Occipital lobe (tissue), 1 donor: ENCODE measurements at regions not wholly inside any gene's neighbourhood (a gene's known extent, or its start where the extent isn't known, plus 50 kb on each side); places are given as distances from the start of the nearest gene placed in this dataset.

Source experiments
- DNase-seq: peaks from one replicate; lab custom pipeline; 2025; lab: John Stamatoyannopoulos, UW

DNA sequence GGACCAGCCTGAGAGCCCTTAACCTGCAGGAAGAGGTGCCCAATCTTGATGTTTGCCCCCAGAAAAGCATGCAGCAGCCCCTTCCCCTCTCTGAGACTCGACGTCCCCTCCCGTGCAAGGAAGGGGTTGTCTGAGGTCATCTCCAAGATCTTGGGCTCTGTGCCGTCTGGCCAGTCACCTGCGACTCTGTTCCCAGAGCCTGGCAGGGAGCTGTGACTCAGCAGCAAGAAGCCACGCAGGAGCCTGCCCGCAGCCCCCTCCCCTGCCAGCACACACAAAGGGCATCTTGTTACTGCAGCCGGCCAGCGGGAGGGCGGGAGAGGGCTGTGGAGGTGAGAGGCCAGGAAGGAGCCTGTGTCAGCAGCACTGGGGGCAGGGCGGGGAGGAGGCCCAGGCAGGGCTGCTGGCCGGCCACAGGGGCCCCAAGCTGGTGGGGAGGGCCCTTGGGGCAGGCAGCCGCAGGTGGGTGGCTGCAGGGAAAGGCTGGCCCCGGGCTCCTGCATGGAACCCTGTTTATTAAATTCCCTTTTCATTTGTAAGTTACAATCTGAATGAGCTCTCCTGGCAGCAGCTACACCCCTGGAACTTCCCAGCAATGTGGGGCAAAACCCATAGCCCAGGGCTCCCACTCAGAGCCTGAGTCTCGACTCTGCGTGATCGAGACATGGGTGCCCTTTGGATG is 103.7 kb upstream of the ZMIZ1 start:
- peak; percentile 76 for DNase-seq

- DNase-seq: no peak
Measured at GRCh38 chr10:78966182-78966787, 102.5 kb upstream of the ZMIZ1 start.

GRCh38 chr10:78966844-78967488 is 101.8 kb upstream of the ZMIZ1 start:
- no peak for DNase-seq

GRCh38 chr10:78968300-78968942 is 100.3 kb upstream of the ZMIZ1 start:
- DNase-seq: no peak

- DNase-seq: no peak
Measured at GRCh38 chr10:78968943-78969342, 99.8 kb upstream of the ZMIZ1 start.

DNA sequence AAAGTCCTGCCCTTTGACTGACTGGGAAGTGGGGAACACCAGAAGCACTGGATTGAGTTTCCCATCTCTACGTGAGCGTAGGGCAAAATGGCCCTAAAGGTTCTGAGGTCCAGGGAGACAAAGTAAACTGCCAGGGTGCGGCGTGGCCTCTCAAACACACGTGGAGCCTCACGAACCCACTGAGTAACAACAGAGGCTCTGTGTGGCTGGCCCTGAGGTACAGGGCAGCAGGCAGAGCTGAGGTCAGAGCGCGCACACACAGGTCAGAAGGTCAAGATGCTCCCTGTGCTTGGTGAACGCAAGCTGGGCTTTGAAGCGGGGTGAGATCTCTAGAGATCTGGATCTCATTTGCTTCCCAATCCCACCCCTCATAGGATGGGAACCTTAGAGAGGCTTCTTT is 99.0 kb upstream of the ZMIZ1 start:
- no peak for DNase-seq

GRCh38 chr10:78970261-78970660 is 98.5 kb upstream of the ZMIZ1 start:
- no peak for DNase-seq

DNA sequence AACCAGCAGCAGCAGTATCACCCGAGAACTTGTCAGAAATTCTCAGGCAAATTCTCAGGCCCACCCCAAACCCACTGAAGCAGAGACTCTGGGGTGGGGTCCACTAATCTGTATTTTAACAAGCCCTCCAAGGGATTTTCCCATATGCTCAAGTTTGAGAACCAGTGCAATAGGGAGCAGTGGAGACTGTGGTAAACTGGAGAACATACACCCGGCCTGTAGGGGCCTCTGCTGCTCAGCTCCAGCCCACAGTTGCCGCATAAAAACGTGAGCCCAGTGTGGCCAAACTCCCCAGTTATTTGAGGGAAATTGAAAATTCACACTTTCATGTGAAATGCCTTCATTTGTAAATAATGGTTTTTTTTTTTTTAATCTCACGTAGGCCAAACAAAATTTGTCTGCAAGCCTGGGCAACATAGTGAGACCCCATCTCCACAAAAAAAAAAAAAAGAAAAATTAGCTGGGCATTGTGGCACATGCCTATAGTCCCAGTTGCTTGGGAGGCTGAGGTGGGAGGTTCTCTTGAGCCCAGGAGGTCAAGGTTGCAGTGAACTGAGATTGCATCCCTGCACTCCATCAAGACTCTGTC is 97.6 kb upstream of the ZMIZ1 start:
- DNase-seq: no peak

DNA sequence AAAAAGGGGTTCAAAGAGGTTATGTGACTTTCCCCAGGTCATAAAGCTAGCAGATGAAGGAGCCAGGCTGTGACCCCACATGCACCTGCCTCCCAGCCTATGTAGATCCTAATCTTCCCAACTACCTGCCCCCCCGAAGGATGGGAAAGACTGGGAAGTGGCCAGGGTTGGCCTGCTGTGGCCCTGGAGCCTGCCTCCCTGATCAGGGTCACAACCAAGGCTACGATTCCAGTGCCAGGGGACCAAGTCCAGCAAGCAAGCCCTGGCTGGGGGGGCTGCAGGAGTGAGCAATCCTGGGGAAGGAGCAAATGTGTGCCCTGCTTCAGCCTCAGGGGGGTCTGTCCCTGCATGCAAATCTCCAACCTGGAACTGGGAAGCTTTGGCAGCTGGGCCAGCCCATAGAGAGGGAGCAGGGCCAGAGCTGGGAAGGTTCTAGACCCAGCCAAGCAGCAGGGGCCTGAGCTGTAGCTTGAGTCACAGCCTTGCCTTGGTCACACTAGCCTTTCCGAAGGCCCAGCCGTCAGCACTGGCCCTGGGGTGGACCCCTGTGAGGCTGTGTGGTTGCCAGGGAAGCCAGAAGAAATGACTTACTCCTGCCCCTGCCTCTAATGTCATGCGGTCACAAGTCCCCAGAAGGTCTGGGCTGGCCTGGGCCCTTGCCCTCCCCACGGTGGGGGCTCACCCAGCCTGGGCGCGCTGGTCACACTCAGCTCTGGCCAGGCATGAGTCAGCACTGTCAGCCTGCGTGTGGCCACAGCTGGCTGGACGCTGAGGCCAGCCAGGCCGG is 96.4 kb upstream of the ZMIZ1 start:
- peak; percentile 84 for DNase-seq

GRCh38 chr10:78972947-78973900 is 95.5 kb upstream of the ZMIZ1 start:
- DNase-seq: peak; percentile 86

GRCh38 chr10:78973901-78974616 is 94.7 kb upstream of the ZMIZ1 start:
- DNase-seq: peak; percentile 82

DNA sequence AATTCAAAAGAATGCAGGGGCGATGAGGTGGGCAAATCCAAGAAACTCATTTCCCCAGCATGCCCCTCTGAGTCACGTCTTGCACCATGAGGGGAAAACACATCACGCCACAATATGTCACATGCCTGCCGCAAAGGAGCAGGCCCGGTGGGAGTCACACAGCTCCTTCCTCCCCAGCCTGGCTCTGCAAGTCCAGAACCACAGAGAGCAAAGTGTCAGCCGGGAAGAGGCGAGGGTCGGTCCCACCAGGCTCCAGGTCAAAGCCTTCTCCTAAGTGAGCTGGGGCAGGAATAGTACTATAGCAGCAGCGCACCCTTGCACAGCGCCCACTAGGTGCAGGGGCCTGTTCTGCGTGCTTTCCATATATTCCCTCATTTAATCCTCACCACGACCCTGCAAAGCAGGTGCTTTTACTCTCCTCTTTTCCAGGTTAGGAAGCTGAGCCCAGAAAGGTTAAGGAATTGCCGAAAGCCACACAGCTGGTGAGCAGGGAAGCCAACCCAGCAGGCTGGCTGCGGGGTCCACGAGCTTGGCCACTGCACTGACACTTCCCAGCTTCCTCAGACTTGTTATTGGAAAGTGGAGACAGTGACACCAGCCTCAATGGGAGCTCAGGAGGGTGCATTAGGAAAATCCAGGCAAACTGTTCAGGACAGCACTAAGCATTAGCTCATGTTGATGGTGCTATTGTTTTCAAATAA is 94.0 kb upstream of the ZMIZ1 start:
- peak; percentile 64 for DNase-seq

DNA sequence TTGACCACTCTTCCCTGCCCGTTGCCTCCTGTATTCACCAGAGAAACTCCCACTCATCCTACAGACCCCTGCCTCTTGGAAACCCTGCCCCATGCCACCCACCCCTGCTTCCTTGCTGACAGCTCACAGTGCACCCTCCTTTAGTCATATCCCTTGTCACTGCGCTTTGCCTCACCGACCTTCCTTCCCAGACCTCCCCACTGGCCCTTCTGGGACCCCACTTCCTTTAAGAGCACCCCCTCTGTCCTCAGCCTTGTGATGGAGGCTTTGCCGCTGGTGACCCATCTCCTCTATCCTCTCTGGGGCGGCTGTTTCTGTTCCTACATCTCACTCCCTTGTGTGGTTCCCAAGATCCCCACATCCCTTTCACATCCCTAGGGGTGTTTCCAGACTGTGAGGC is 92.8 kb upstream of the ZMIZ1 start:
- DNase-seq: no peak

DNA sequence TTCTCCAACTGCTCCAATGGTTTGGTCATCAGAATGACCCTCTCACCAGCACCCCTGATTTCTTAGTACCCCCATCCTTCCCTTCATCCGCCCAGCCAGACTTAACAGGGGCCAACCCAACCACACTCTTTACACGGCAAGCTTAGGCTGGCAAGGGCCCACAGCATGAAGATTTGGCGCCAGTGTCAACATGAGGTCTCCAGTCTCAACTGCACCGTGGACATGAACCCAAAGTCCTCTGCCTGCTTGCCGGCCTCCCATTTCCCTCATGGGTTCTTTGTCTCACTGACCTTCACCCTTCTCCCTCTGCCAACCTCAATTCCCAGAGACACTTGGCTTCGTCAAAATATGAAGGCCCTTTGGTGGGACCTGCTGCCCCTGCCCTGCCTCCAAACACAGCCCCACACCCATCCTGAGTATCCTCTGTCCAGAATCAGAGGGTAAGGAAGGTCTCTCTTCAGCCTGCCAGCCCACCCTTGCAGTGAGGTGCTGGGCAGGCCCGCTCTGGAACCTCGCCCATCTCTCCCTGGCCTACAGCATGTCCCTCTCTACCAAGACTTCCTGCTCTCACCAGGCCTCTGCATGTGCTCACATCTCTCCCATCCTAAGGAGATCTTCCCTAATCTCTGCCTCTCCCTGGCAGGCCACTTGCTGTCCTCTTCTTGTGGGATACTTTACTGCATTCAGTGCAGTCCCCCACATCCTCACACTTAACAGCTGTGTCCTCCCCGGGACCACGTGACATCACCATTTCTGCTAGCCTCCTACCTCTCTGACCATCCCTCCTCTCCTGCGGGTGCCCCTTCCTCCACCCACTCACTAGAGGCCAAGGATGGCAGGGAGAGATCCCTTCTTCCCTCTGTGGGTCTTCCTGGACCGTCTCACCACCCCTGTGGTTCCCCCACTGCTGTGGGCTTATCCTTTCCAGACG is 91.7 kb upstream of the ZMIZ1 start:
- no peak for DNase-seq

DNA sequence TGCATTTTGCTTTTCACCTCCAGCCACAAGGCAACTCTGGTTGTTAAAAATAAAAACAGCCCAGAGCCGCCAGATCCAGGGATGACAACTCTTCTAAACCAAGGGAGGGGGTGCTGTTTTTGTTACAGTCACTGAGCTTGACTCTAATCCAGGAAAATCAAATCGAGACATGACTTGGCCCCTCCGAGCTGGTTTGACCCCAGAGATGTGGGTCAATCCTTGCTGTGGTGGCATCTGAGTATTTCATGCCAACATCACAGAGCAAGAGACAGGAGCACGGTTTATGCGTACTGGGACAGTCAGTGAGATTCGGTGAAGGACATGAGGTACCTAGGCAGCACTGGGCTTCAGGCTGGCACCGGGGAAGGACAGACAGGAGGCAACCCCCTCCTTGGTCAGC is 88.8 kb upstream of the ZMIZ1 start:
- no peak for DNase-seq

DNA sequence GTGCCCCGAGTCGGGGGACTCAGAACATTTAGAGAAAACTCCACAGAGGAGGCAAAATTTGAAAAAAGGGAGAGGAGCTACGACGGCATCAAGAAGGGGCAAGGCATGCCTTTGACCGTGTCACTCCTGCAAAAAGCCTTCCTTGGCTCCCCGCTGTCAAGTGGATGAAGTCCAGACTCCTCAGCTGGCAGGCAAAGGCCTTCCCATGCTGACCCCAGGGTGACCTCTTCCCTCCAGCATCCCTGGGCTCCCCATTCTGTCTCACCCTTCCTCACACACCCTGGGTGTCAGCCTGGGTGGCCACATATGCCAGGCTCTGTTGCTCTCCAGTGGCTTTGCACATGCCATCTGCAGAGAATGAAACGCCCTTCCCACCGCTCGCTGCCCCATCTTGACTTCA is 88.4 kb upstream of the ZMIZ1 start:
- DNase-seq: no peak

- no peak for DNase-seq
Measured at GRCh38 chr10:78980815-78981214, 88.0 kb upstream of the ZMIZ1 start.
